HG02885 (cell line): ENCODE measurements at regions not wholly inside any gene's neighbourhood (a gene's known extent, or its start where the extent isn't known, plus 50 kb on each side); places are given as distances from the start of the nearest gene placed in this dataset.
"Not testable (repeated sequence)": the region's sequence is repeated elsewhere in the genome, so short reads cannot be mapped to it uniquely, and the experiment has no call there.

Experiments
- ATAC-seq: cut with Tn5 transposase; IDR thresholded peaks from one replicate; pipeline ENCODE4 v1.9.1; 2021; ENCODE audit warnings: mild to moderate bottlenecking; ENCODE audit not compliant: unreplicated experiment, poor library complexity

DNA sequence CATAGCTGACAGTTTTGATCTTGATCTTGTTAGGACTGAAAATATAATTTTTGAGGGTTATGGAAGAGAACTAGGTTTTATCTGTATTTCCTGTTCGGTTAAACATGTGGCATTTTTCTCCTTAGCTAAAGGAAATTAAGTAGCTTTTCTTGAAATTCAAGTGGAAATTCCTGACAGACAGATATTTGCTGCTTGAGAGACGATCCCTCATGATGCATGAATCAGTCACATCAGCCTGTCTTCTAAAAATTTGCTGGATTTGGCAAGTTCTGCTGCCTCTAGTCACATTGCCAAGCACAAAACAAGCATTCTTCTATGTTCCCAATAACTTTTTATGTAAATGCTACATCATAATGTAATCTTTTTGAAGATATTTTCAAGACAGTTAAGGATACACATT is 201.8 kb upstream of the ATP5MC3 start:
- no peak for ATAC-seq

DNA sequence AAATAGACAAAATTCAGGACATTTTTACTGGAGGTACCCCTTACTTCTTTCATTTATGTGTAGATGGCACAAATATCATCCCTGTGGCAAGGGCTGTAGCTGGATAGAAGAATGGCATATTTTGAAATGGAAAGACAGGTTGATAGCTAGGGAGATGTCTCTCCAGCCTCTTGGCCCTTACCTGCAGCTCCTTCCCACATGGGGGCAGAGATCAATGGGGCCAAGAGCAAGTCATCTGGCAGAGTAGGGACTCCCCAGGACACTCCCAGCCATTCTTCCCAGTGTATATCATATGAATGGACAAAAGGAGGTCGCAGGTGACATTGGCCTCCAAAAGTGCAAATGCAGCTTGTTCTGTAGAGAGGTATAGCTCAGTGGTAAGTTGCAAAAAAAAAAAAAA is 192.2 kb upstream of the ATP5MC3 start:
- no peak for ATAC-seq

- no peak for ATAC-seq
These were observed 191.5 kb upstream of the ATP5MC3 start for GRCh38 chr2:175372704-175373701.

DNA sequence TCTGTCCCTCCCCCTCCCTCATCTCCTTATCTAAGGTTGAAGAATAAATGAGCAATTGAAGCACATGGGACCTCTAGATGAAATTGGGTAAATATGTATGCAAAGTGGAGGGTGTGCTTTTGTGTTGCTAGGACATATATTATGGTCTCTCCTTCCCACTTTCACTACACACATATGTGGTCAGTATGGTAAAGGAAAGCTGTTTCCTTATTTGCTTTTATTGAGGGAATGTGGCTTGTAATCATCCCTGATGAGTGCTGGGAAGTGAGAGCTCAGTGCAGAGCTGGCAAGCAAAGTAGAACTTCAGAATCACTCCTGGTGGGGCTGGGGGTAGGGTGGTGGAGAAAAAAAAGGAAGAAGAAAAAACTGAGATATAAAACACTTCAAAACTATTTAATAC is 189.9 kb upstream of the ATP5MC3 start:
- ATAC-seq, result no peak

DNA sequence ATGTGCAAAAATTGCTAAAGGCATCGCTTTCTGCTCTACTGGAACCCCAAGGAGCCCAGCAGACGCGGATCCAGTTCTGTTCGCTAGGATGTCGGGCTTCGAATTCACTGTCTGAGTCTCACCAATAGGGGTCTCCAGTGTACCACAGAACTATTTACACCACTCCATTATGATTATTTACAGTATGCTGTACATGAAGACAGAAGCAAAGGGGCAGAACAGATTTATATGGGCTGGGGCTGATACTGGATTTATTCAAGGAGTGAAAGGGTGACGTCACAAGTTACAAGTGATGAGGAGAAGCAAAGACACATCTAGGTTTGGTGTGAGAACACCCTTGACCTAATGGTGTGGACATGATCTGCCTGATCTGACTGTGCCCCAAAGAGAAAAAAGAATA is 185.3 kb upstream of the ATP5MC3 start:
- peak; percentile 81 for ATAC-seq

- no peak for ATAC-seq
These were observed 182.2 kb upstream of the ATP5MC3 start for GRCh38 chr2:175363699-175364098.

DNA sequence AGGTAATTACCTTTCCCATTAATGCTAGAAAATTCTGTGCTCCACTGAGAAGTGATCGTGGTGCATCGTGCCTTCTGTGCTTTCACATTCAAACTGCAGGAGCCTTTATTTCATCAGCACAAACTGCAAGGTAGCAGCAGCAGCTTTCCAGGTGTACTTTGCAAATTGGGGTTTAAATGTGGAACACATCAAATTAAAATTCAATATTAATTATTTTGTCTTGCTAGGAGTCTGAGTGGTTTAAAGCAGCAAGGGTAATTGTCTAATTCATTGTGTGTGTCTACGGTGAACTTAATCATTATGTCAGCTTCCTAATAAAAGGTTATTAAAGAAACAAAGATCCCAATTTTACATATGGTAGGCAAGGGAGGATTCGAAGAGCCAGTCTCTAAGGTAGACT is 180.8 kb upstream of the ATP5MC3 start:
- ATAC-seq, result no peak

DNA sequence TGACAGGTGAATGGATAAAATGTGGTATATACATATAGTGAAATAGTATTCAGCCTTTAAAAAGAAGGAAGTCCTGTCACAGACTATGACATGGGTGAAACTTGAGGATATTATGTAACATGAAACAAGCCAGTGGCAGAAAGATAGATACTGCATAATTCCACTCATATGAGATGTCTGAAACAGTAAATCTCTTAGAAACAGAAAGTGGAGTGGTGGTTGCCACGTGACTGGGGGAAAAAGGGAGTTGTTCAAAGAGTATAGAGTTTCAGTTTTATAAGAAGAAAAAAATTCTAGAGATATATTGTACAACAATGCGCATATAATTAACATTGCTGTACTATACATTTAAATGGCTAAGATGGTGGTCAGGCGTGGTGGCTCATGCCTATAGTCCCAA is 178.2 kb upstream of the ATP5MC3 start:
- ATAC-seq, result no peak

GRCh38 chr2:175356901-175357300 is 175.4 kb upstream of the ATP5MC3 start:
- ATAC-seq, result no peak

DNA sequence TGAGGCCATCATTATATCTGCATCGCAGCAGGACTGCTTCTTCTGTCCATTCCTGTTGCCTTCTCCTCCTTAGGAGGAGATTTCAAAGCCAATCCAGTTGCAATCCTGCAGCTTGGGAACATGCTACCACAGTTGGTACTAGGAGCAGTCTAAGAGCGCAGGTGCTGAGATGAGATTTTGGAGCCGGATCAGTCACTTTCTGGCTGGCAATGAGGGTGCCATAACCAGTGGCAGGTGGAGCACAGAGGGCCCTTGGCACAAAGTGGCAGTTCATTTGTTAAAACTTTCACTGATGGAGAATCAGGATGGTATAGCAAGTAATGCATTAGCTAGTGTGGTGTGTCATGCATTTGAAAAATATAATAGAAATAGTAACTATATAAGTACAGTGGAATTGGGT is 173.7 kb upstream of the ATP5MC3 start:
- no peak for ATAC-seq

DNA sequence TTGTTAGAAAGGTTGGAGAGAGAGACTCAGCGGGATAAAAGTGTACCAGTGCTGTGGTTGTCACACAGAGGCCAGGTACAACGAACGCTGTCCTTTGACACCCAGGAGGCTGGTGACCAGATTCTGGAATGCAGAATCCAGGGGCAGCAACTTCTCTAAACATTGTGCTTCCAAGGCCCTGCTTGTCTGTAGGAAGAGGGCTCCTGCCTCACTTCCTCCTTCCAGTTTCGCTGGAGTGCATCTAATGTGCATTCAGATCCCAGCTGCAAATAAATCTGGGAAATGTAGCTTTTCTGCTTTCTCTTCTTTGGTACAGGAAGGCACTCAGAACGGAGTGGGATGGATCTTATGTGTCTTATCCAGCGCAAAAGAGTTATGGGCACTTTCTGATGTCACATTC is 171.8 kb upstream of the ATP5MC3 start:
- no peak for ATAC-seq

DNA sequence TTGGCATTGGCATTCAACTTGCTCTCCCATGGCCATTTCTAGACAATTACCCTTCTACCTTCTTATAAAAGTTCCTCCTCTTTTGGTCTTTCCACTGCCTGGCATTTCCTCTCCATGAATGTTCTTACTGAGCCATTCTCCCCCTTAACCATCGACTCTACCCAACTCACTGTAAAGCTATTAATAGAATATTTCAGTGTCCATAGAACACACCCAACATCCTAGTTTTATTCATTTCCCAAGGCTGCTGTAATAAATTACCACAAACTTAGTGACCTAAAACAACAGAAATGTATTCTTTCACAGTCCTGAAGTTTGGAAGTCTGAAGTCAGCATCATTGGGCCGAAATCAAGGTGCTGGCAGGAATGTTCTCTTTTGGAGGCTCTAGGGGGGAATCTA is 170.0 kb upstream of the ATP5MC3 start:
- no peak for ATAC-seq

DNA sequence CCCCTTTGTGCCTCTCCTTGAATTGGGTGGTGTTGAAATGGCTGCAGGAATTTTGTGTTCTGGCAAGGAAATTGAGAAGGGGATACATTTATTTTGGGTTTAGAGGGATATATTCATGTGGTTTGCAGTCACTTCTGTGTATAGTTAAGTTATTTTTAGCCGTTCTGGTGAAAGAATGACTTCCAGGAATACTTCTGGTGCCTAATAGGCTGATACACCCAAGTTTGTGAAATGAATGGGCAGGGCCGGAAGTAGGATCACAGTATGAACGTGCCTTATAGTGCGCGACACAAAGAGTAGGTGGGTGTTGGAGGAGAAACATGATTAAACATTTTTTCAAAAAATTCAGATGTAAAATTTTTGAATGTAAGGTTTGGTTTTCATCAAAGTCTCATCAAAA is 168.6 kb upstream of the ATP5MC3 start:
- ATAC-seq, result no peak

DNA sequence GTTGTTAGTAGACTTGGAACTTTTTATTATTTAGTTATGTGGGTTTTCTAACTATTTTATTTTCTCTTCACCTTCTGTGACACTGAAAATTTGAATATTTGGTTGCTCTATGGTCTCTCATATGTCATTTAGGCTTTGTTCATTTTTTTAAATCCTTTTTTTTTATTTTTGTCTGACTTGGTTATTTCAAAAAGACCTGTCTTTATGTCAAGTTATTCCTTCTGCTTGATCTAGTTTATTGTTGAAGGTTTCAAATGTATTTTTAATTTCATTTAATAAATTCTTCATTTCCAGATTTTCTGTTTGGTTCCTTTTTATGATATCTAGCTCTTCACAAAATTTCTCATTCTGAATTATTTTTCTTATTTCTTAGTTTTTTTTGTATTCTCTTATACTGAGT is 160.6 kb upstream of the ATP5MC3 start:
- no peak for ATAC-seq

DNA sequence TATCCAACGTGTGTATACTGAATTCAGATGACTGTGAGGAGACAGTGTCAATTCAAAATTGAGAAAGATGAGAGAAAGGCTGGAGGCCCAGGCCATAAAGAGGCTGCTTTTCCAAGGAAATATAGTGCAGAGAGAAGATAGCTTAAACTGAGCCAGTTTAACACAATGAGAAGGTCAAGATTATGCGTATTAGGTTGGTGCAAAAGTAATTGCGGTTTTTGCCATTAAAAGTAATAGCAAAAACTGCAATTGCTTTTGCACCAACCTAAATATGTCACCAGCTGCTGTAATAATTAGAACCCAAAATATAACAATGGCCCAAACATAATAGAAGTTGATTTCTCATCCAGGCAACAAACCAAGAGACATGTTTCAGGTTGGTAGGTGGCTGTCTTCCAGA is 148.7 kb upstream of the ATP5MC3 start:
- ATAC-seq, result no peak

- ATAC-seq, result no peak
These were observed 145.3 kb upstream of the ATP5MC3 start for GRCh38 chr2:175326801-175327200.

GRCh38 chr2:175326164-175326563 is 144.7 kb upstream of the ATP5MC3 start:
- not testable (repeated sequence) for ATAC-seq

DNA sequence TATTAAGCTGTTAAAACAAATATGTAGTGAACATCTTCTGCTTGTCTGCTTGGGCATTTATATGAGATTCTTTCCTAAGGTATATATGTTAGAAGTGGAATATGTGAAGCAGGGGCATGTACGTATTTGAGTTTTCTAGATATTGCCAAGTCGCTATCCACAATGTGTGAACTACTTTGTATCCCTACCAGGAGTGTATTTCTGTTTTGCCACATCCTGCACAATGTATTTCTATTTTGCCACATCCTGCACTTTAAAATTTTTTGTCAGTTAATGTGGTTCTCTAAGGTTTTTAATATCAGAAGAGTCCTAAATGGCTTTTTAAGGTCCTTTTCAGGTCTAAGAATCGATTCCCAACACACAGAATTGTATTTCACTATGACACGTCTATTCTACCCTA is 141.7 kb upstream of the ATP5MC3 start:
- ATAC-seq, result no peak

DNA sequence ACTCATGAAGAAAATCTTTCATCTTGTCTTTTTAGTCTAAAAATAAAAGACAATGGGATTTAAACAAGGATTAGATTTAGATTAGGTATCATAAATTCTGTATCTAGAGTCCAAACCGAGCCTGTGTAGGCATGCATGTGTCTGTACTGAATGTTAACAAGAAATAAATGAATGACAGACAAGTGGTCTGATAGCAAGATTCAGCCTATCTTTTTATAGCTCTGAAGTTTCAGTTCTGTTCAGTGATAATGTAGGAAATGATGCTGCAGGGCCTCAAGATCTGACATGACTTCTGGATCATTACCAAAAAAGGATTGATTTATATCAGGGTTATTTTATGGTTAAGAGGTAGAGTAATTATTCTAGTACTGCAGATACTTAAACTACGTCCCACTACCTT is 137.0 kb upstream of the ATP5MC3 start:
- ATAC-seq, result no peak

- ATAC-seq, result no peak
These were observed 136.2 kb upstream of the ATP5MC3 start for GRCh38 chr2:175317751-175318150.

- no peak for ATAC-seq
These were observed 130.6 kb upstream of the ATP5MC3 start for GRCh38 chr2:175312137-175312536.

DNA sequence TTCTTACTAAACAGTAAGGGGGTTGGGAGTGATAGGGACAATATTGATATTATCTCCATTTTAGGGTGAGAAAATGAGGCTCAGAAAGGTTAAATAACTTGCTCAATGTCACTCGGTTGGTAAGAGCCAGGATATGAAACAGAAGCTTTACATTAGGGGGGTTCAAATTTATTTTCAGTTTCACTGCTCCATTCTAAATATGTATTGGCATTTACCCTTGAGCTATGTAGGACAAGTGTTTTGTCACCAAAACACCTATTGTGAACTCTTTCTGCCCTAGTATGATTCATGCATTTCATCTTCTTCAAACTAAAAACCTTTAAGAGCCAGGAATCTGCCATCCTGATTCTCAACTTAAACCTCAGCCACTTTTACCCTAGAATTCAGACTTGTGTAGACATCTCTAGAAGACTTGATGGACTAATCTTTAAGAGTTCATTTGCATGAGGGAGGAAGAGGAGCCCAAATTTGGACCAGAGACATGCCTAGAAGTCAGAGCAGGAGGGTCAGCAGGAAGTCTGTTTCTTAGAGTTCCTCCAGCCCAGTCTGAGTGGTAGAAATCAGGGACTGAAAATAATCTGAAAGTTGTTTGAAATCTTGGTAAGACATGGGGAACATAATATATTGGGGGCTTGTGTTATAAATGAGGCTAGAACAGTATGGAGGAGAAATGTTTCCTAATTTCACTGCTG is 129.4 kb upstream of the ATP5MC3 start:
- no peak for ATAC-seq
